ENCODE measurements at regions not wholly inside any gene's neighbourhood (a gene's known extent, or its start where the extent isn't known, plus 50 kb on each side); places are given as distances from the start of the nearest gene placed in this dataset.
A peak's percentile ranks its signal among the peaks of the same experiment; 100 is the strongest.

DNA sequence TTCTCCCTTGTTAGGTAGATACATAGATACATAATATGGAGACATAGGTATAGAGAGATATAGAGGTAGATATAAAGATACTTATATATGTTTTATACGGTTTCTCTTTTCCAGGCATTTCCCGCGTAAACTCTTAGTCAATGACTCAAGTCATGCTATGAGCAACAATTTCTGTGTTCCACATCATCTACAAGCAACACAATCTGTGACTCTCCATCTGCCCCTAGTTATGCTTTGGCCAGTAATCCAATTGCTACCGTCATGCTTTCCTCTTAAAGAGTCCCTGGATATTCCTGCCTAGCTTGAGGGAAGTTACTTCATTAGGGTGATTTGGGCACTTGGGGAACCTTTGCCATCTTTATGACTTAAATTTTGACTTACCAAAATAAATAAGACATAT lies 129.0 kb upstream of the ADAMTS16 start:
- DNase-seq (ENCODE audit: extremely low spot score in 2 of 2): no peak
- intact Hi-C loops (cut with DNase I): no loop called here
- no peak overlapping the region for H3K27ac ChIP-seq
- no peaks in the 10 kb centered on the region for H3K27me3 ChIP-seq
- peaks cover 14% of the 10 kb centered on the region for H3K4me1 ChIP-seq
- no peak overlapping the region for H3K4me3 ChIP-seq
- no peaks in the 10 kb centered on the region for H3K36me3 ChIP-seq
- TF ChIP-seq, protein P1, sequence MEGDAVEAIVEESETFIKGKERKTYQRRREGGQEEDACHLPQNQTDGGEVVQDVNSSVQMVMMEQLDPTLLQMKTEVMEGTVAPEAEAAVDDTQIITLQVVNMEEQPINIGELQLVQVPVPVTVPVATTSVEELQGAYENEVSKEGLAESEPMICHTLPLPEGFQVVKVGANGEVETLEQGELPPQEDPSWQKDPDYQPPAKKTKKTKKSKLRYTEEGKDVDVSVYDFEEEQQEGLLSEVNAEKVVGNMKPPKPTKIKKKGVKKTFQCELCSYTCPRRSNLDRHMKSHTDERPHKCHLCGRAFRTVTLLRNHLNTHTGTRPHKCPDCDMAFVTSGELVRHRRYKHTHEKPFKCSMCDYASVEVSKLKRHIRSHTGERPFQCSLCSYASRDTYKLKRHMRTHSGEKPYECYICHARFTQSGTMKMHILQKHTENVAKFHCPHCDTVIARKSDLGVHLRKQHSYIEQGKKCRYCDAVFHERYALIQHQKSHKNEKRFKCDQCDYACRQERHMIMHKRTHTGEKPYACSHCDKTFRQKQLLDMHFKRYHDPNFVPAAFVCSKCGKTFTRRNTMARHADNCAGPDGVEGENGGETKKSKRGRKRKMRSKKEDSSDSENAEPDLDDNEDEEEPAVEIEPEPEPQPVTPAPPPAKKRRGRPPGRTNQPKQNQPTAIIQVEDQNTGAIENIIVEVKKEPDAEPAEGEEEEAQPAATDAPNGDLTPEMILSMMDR (IDR thresholded peaks at IDR 0.05): no peak
- TF ChIP-seq POLR2AphosphoS5 (IDR thresholded peaks at IDR 0.05; ENCODE audit: insufficient read depth in 1 of 2, low read depth in 1 of 2): no peak
- no peak for TF ChIP-seq POLR2A (IDR thresholded peaks at IDR 0.05)
- no peaks in the 10 kb centered on the region for H3K9me3 ChIP-seq

DNA sequence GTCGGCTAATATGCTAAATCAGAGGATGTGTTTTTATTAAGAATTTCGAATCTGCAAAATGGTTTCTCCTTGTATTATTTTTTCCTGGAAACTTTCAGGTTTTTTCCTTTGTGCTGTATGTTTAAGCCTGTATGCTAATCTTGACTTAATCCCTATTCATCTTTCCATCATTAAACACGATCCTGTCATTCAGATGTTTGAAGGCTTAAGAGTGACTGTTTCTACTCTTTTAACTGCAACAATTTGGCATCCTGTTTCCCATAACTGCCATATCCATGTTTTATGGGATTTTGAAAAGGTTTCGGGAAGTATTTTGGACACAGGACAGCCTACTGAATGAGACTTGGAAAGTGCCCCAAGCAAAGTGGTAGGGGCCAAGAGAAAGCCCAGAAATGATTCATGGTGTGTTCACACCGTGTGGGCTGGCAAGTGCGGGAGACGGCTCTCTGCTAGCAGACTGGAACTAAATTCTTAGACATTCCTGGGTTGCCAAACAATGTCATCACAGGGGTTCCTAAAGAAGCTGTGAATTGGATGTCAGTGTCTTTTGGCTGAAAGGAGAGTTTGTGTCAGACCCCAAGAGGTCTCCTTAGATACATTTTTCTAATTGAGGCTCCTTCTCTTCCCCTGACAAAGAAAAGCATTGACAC lies 125.4 kb upstream of the ADAMTS16 start:
- H3K27ac ChIP-seq: no peak overlapping the region
- intact Hi-C loops (cut with DNase I): no loop called here
- H3K4me3 ChIP-seq: no peak overlapping the region
- H3K27me3 ChIP-seq: no peaks in the 10 kb centered on the region
- no peaks in the 10 kb centered on the region for H3K9me3 ChIP-seq
- H3K36me3 ChIP-seq: no peaks in the 10 kb centered on the region
- peak in 1 of 2 donors; percentile 83 for DNase-seq (ENCODE audit: extremely low spot score in 2 of 2)
- H3K4me1 ChIP-seq: peaks cover 14% of the 10 kb centered on the region
- TF ChIP-seq, protein P1 (IDR thresholded peaks at IDR 0.05): no peak
- TF ChIP-seq POLR2A (IDR thresholded peaks at IDR 0.05) (no peak), POLR2AphosphoS5 (IDR thresholded peaks at IDR 0.05; ENCODE audit: insufficient read depth in 1 of 2, low read depth in 1 of 2) (no peak)

DNA sequence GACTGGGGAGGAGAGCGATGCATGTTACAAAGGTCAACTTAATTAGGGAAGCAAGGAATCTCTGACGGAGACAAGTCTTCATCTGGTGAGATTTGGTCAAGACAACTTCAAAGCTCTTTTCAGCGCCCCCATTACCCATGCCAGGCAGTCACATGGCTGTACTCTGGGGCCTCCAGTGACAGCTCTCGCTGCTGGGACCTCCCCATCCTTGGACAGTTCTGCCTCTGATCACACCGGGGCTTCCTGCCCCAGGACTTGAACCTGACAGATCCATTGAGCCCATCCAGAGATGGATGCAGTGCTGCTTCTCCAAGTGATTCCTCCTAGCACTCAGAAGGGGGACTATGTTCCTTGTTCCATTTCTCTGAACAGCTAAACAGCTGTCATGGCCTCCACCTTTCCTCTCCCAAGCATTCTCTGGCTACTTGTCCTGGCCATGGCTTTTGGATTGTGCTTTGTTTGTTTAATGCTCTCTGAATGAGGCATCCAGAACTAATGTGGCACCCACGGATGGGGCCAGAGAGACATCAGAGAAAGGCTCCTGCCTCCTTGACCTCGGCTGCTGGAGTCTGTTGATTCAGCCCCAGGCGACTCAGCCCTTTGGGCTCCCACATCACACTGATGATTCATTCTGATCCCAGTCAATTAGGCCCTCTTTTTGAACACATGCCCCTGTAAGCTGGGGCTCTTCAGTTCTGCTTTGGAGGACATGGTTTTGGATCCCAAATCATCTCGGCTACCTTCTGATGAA lies 122.1 kb upstream of the ADAMTS16 start:
- Histone ChIP-seq H3K9me3 (no peaks in the 10 kb centered on the region), H3K36me3 (no peaks in the 10 kb centered on the region), H3K4me3 (no peak overlapping the region), H3K27ac (no peak overlapping the region), H3K4me1 (peaks cover 14% of the 10 kb centered on the region), H3K27me3 (no peaks in the 10 kb centered on the region)
- TF ChIP-seq, protein P1 (IDR thresholded peaks at IDR 0.05): no peak
- no peak for TF ChIP-seq POLR2A (IDR thresholded peaks at IDR 0.05)
- TF ChIP-seq POLR2AphosphoS5 (IDR thresholded peaks at IDR 0.05; ENCODE audit: insufficient read depth in 1 of 2, low read depth in 1 of 2): no peak
- intact Hi-C loops (cut with DNase I): no loop called here
- peak in 1 of 2 donors; percentile 77 for DNase-seq (ENCODE audit: extremely low spot score in 2 of 2)

DNA sequence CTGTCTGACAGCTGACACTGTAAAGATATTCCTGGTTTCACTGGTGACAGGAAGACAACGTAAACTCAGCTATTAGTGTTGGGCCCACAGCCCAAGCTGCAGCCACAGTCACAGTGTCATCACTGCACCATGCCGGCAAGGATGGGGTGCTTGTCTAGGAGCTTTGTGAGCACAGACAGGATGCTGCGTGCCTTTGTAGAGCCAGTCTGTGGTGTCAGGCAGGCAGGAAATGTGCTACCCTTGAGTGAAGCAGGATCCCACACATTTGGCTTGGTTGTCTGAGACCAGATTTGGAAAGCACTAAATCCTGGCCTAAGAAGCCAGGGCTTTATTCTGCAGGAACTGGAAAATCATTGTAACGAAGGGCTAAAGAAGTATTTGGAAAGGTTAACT lies 121.6 kb upstream of the ADAMTS16 start:
- Histone ChIP-seq H3K9me3 (no peaks in the 10 kb centered on the region), H3K27ac (no peak overlapping the region), H3K4me3 (no peak overlapping the region), H3K36me3 (no peaks in the 10 kb centered on the region), H3K27me3 (no peaks in the 10 kb centered on the region), H3K4me1 (peaks cover 14% of the 10 kb centered on the region)
- TF ChIP-seq POLR2AphosphoS5 (IDR thresholded peaks at IDR 0.05; ENCODE audit: insufficient read depth in 1 of 2, low read depth in 1 of 2) (no peak), POLR2A (IDR thresholded peaks at IDR 0.05) (no peak)
- TF ChIP-seq, protein P1 (IDR thresholded peaks at IDR 0.05): no peak
- intact Hi-C loops (cut with DNase I): no loop called here
- peak in 1 of 2 donors; percentile 77 for DNase-seq (ENCODE audit: extremely low spot score in 2 of 2)

DNA sequence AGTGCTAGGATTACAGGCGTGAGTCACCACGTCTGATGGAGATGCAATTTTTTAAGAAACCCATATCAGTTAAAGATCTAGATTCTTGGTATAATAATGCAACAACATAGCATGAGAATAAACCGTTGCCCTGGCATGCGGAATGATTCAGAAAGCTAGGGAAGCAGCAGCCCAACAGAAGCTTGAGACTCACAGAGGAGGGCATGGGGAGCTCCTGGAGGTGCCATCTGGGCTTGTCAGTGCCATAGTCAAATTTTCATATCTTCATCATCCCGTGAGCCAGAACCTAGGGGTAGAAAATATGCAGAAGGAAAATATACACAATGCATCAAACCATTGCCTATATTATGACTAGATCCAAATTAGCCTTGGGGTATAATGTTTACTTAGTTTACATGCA lies 118.7 kb upstream of the ADAMTS16 start:
- H3K27ac ChIP-seq: no peak overlapping the region
- DNase-seq (ENCODE audit: extremely low spot score in 2 of 2): no peak
- H3K4me1 ChIP-seq: no peaks in the 10 kb centered on the region
- H3K36me3 ChIP-seq: no peaks in the 10 kb centered on the region
- intact Hi-C loops (cut with DNase I): no loop called here
- no peaks in the 10 kb centered on the region for H3K9me3 ChIP-seq
- no peaks in the 10 kb centered on the region for H3K27me3 ChIP-seq
- TF ChIP-seq POLR2AphosphoS5 (IDR thresholded peaks at IDR 0.05; ENCODE audit: insufficient read depth in 1 of 2, low read depth in 1 of 2) (no peak), POLR2A (IDR thresholded peaks at IDR 0.05) (no peak)
- TF ChIP-seq, protein P1 (IDR thresholded peaks at IDR 0.05): no peak
- H3K4me3 ChIP-seq: no peak overlapping the region
